Heart right ventricle (tissue), 16 donors: ENCODE measurements at regions not wholly inside any gene's neighbourhood (a gene's known extent, or its start where the extent isn't known, plus 50 kb on each side); places are given as distances from the start of the nearest gene placed in this dataset.

Source experiments
- ATAC-seq, 8 donors: fragments of 200-7000 bp; cut with Tn5 transposase; one replicate each; pipeline ENCODE4 v1.9.1; 2020; ENCODE audit warnings: mild to moderate bottlenecking in 8 of 8, moderate library complexity in 8 of 8, moderate number of reproducible peaks in 1 of 8
- DNase-seq, 2 donors: peaks; one replicate each; pipeline ENCODE4 v3.0.0-alpha.2; 2020
- H3K27ac ChIP-seq, 10 donors: fragments of 200-600 bp; sonication (generic) in 2 of 10; one replicate each; pipeline versions ENCODE4 v1.5.0 to v1.8.0; 2020 to 2022; ENCODE audit warnings: mild to moderate bottlenecking in 3 of 10
- H3K27me3 ChIP-seq, 7 donors: fragments of 200-600 bp; one replicate each; pipeline ENCODE4 v1.8.0; 2021 to 2022; ENCODE audit warnings: mild to moderate bottlenecking in 2 of 7
- H3K36me3 ChIP-seq, 9 donors: fragments of 200-600 bp; sonication (generic) in 1 of 9; one replicate each; pipeline versions ENCODE4 v1.5.0 to v1.8.0; 2020 to 2022; ENCODE audit warnings: mild to moderate bottlenecking in 2 of 9
- H3K4me1 ChIP-seq, 9 donors: fragments of 200-600 bp; sonication (generic) in 1 of 9; one replicate each; pipeline versions ENCODE4 v1.5.0 to v1.8.0; 2020 to 2022; ENCODE audit warnings: mild to moderate bottlenecking in 4 of 9
- H3K4me3 ChIP-seq, 10 donors: fragments of 200-600 bp; sonication (generic) in 2 of 10; one replicate each; pipeline versions ENCODE4 v1.5.0 to v1.8.0; 2020 to 2022; ENCODE audit warnings: mild to moderate bottlenecking in 7 of 10, moderate library complexity in 2 of 10
- H3K9me3 ChIP-seq, 11 donors: fragments of 200-600 bp in 10 of 11; sonication (generic) in 2 of 11; one replicate each; pipeline versions ENCODE4 v1.5.0 to v1.8.0; 2013 to 2022; ENCODE audit warnings: mild to moderate bottlenecking in 2 of 11, control low read depth in 1 of 11, moderate library complexity in 1 of 11
- CTCF ChIP-seq, 9 donors: fragments of 200-600 bp; sonication (generic) in 2 of 9; IDR thresholded peaks; one replicate each; pipeline versions ENCODE4 v1.5.0 to v1.8.0; 2021 to 2022; ENCODE audit warnings: antibody characterized with exemption in 9 of 9, mild to moderate bottlenecking in 5 of 9, moderate library complexity in 1 of 9
- WGBS, 2 donors: extraction: QIAGEN DNeasy Blood & Tissue Kit; methylation state at CpG; one replicate each; pipeline ENCODE4 v1.1.7; 2013; ENCODE audit warnings: inconsistent platforms in 1 of 2; 5-methylcytosine and 5-hydroxymethylcytosine counted together
- intact Hi-C, 10 donors: fragments of 100-400 bp; cut with DNase I; formaldehyde crosslinking; loops; one replicate each; pipeline versions ENCODE4 v1.11.1 to v1.14.2; 2022
- donor health status: Arrhythmogenic right ventricular cardiomyopathy.
- donor health status: ischemic (EF 13 %, LVEDD 7.1; RV severe dilation, severe dysfunction).
- donor health status: healthy with polysubstance abuse.
- donor health status: DM: no; HTN: yes; CAD: no.
- donor health status: DM: no; HTN: no; CAD: no.
- donor health status: ischemic (EF 25% LVEDD 6.9; RV normal size, moderate dysfunction).
- donor health status: ischemic (EF 25% LVEDD 5.7; RV mildly dilated, moderate dysfunction).
- donor health status: healthy.
- donor health status: DM: yes; HTN: yes; CAD: no.
- donor health status: Ischemic cardiomyopathy.
- donor health status: ischemic (EF 35%, LVEDD 5.7; RV mildly dilated, moderate dysfunction).
- donor health status: nonischemic (EF 11% LVEDD 7.7; RV severe dilation, severe dysfunction).
- donor health status: DM: yes; HTN: yes; CAD: no.
- donor health status: PGD.
- donor health status: ischemic (EF 29% LVEDD 5.4; RV normal size, mild dysfunction).
- donor health status: nonischemic (EF 23%, LVEDD 6.1; RV moderate dilation, normal function).

GRCh38 chr9:6134661-6135180 is 80.9 kb upstream of the IL33 start:
- no peak overlapping the region for H3K27ac ChIP-seq
- no peaks in the 10 kb centered on the region for H3K9me3 ChIP-seq
- intact Hi-C loops: no loop called here
- no peak overlapping the region for H3K4me3 ChIP-seq
- no peaks in the 10 kb centered on the region for H3K4me1 ChIP-seq
- WGBS, 2 donors: 37 to 67% methylated on average over 2 of the region's 2 CpGs
- no peaks in the 10 kb centered on the region for H3K27me3 ChIP-seq
- no peak for TF ChIP-seq CTCF (IDR thresholded peaks at IDR 0.05)
- ATAC-seq: no peak
- DNase-seq: no peak
- H3K36me3 ChIP-seq: no peaks in the 10 kb centered on the region

- DNase-seq (no peak), ATAC-seq (no peak)
- Histone ChIP-seq H3K27ac (no peak overlapping the region), H3K4me1 (no peaks in the 10 kb centered on the region), H3K27me3 (no peaks in the 10 kb centered on the region), H3K9me3 (no peaks in the 10 kb centered on the region), H3K36me3 (no peaks in the 10 kb centered on the region), H3K4me3 (no peak overlapping the region)
- 81 to 85% methylated on average over 5 of the region's 5 CpGs for WGBS, 2 donors
- no peak for TF ChIP-seq CTCF (IDR thresholded peaks at IDR 0.05)
- intact Hi-C loops: no loop called here
Observed at GRCh38 chr9:6133346-6134063, 82.1 kb upstream of the IL33 start.

- TF ChIP-seq CTCF (IDR thresholded peaks at IDR 0.05): no peak
- DNase-seq (no peak), ATAC-seq (no peak)
- Histone ChIP-seq H3K27me3 (no peaks in the 10 kb centered on the region), H3K4me1 (no peaks in the 10 kb centered on the region), H3K36me3 (no peaks in the 10 kb centered on the region), H3K9me3 (no peaks in the 10 kb centered on the region), H3K27ac (no peak overlapping the region), H3K4me3 (no peak overlapping the region)
- intact Hi-C loops: no loop called here
- 82 to 88% methylated on average over 4 of the region's 4 CpGs for WGBS, 2 donors
Observed at GRCh38 chr9:6132650-6133049, 83.0 kb upstream of the IL33 start.

DNA sequence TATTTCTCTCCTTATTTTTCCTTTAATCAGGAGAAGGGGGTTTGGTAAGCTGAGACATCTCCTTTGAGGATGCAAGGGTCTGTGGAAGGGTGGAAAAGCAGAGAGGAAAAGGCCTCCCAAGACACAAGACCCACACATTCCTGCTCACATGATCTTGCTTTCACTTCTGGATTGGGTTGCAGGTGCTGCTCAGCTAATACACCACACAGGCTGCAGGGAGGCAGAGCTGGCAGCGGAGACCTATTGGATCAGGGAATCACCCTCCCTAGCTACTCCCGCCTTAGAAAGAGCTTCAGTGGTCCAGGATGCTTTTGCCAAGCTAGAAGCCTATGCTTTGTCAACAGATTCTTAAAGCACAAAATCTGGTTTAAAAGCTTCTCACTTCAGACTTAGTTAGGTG is 87.6 kb upstream of the IL33 start:
- Histone ChIP-seq H3K27me3 (no peaks in the 10 kb centered on the region), H3K27ac (no peak overlapping the region), H3K9me3 (no peaks in the 10 kb centered on the region), H3K4me1 (no peaks in the 10 kb centered on the region), H3K36me3 (no peaks in the 10 kb centered on the region), H3K4me3 (no peak overlapping the region)
- intact Hi-C loops: no loop called here
- no peak for DNase-seq
- 86 to 95% methylated on average over 2 of the region's 2 CpGs for WGBS, 2 donors
- ATAC-seq: no peak
- TF ChIP-seq CTCF (IDR thresholded peaks at IDR 0.05): no peak
